ENCODE measurements at regions not wholly inside any gene's neighbourhood (a gene's known extent, or its start where the extent isn't known, plus 50 kb on each side); places are given as distances from the start of the nearest gene placed in this dataset.

DNA sequence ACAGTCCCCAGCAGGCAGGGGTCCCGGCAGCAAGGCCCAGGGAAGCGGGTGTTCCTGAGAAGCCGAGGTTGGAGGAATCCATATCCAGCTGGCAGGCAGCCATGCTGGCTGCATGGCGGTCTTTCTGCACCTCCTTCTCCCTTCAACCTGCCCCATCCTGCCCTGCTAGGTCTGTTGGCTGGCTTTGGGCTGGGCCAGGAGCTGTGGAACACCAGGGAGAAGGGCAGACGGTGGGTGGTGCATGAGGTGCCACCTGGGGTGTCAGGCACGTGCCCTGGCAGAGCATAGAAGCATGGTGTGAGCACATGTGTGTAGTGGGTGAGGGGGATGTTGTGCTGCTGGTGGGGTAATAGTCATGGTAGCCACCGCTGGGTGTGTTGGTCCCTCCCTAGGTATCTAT lies 150.1 kb downstream of the PJA1 start:
- H3K27ac Mint-ChIP-seq: no peak overlapping the region
- H3K9me3 Mint-ChIP-seq: peaks cover 3% of the 10 kb centered on the region
- no peak overlapping the region for H3K4me3 Mint-ChIP-seq
- no peak for DNase-seq (ENCODE audit: low spot score in 2 of 2)
- H3K36me3 Mint-ChIP-seq: no peaks in the 10 kb centered on the region
- H3K4me1 Mint-ChIP-seq: no peaks in the 10 kb centered on the region
- no peak for ATAC-seq

DNA sequence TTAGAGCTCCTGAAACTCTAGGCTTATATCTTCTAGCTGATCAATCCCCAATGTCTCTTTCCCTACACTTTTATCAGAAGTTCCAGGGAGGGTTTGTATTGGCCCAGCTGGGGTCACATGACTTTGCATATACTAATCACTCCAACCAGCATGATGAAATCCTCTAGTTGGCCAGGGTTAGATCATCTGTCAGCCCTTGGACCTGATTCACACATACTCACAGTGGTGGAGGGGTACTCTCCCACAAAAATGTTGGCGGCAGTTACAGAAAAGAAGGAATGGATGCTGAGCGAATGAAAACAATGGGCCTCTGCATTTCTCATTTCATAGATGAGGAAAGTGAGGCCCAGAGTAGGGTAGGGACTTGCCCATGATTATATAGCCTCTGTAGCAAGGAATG lies 151.1 kb downstream of the PJA1 start:
- Mint-ChIP-seq H3K36me3 (no peaks in the 10 kb centered on the region), H3K4me3 (no peak overlapping the region), H3K4me1 (no peaks in the 10 kb centered on the region), H3K9me3 (peaks cover 3% of the 10 kb centered on the region), H3K27ac (no peak overlapping the region)
- no peak for ATAC-seq
- no peak for DNase-seq (ENCODE audit: low spot score in 2 of 2)

DNA sequence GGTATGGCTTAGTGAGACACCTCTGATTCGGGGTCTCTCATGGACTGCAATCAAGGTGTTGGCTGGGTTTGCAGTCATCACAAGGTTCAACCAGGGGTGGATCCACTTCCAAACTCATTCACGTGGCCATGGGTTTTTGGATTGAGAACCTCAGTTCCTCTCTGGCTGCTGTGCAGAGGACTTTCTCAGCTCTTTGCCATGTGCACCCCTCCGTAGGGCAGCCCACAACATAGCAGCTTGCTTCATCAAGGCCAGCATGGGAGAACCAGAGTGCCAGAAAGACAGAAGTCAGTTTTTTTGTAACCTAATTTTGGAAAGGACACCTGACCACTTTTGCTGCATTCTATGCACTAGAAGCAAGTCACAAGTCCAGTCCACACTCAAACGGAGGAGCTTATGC lies 154.9 kb downstream of the PJA1 start:
- no peak for DNase-seq (ENCODE audit: low spot score in 2 of 2)
- H3K9me3 Mint-ChIP-seq: peaks cover 3% of the 10 kb centered on the region
- no peak overlapping the region for H3K4me3 Mint-ChIP-seq
- no peaks in the 10 kb centered on the region for H3K36me3 Mint-ChIP-seq
- no peak overlapping the region for H3K27ac Mint-ChIP-seq
- H3K4me1 Mint-ChIP-seq: no peaks in the 10 kb centered on the region
- no peak for ATAC-seq

DNA sequence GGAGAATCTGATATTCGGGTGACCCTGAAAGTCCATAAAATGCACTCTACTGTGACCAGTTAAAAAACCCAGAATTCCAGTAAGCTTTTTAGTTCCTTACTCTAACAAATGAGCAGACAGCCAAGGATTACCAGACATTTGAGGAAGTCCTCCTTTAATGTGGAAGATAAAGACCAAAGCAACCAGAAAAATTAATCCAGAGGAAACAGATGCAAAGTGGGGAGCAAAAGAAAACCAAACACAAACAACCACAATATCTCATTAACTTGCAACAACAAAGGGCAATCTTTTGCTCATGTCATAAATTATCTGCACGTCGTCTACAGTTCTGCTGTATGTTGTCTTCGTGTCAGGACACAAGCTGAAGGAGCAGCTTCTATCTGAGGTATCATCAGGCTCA lies 164.4 kb downstream of the PJA1 start:
- no peak overlapping the region for H3K4me3 Mint-ChIP-seq
- ATAC-seq (no peak), DNase-seq (ENCODE audit: low spot score in 2 of 2) (no peak)
- H3K36me3 Mint-ChIP-seq: no peaks in the 10 kb centered on the region
- H3K4me1 Mint-ChIP-seq: no peaks in the 10 kb centered on the region
- H3K9me3 Mint-ChIP-seq: no peaks in the 10 kb centered on the region
- no peak overlapping the region for H3K27ac Mint-ChIP-seq

DNA sequence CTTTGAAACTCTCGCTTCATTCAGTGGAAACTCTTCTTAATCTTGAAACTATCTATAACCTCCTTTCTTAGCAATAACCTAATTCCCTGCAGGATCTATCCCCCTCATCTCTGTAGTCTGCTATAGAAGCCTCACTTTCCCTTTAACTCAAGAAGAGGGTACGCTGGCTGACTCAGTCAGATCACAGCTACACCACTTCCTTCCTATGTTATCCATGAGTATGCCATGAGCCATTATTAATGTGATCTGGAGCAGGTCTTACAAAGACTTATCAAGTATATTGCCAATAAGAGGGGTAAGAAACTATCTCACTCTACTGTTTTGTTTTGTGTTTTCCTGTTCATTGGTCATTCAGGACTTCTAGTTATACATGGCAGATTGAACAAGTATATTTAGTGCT lies 165.3 kb downstream of the PJA1 start:
- H3K9me3 Mint-ChIP-seq: no peaks in the 10 kb centered on the region
- no peak overlapping the region for H3K27ac Mint-ChIP-seq
- ATAC-seq (no peak), DNase-seq (ENCODE audit: low spot score in 2 of 2) (no peak)
- no peak overlapping the region for H3K4me3 Mint-ChIP-seq
- H3K4me1 Mint-ChIP-seq: no peaks in the 10 kb centered on the region
- H3K36me3 Mint-ChIP-seq: no peaks in the 10 kb centered on the region

DNA sequence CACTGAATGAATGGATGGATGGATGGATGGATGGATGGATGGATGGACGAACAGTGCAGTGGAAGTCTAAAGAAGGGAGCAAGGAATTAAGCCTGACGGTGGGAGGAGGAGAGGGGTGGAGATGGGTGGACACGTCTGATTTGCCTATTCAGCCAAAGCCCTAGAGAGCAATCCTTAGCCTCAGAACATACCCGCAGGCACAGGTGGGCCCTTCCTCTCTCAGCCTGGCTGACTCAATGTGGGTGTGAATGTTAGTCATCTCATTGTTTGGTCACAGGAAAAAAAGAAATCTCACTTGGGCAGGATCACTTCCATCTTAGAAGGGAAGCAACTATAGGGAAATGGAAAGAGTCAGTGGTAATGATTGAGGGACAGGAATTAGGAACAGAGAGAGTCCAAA lies 165.9 kb downstream of the PJA1 start:
- no peaks in the 10 kb centered on the region for H3K36me3 Mint-ChIP-seq
- no peak overlapping the region for H3K27ac Mint-ChIP-seq
- no peak for DNase-seq (ENCODE audit: low spot score in 2 of 2)
- H3K4me3 Mint-ChIP-seq: no peak overlapping the region
- no peak for ATAC-seq
- H3K4me1 Mint-ChIP-seq: no peaks in the 10 kb centered on the region
- no peaks in the 10 kb centered on the region for H3K9me3 Mint-ChIP-seq

DNA sequence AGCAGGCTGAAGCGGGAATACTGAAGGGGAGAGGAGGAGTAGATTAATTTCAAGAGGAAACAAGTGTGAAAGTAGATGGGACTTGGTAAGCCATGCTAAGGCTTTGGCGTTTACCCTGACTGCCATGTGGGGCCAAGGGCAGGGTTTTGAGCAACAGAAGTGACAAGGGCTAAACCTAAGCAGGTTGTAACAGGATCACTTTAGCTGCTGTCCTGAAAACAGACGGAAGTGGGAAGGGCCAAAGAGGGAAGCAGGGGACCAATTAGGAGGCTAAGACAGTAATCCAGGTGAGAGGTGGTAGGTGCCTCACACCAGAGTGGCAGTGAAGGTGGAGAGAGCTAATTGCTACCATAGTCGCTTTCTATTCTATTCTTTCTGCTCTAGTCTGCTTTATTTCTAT lies 166.5 kb downstream of the PJA1 start:
- H3K4me1 Mint-ChIP-seq: no peaks in the 10 kb centered on the region
- DNase-seq (ENCODE audit: low spot score in 2 of 2) (no peak), ATAC-seq (no peak)
- H3K9me3 Mint-ChIP-seq: no peaks in the 10 kb centered on the region
- no peak overlapping the region for H3K4me3 Mint-ChIP-seq
- no peaks in the 10 kb centered on the region for H3K36me3 Mint-ChIP-seq
- no peak overlapping the region for H3K27ac Mint-ChIP-seq

DNA sequence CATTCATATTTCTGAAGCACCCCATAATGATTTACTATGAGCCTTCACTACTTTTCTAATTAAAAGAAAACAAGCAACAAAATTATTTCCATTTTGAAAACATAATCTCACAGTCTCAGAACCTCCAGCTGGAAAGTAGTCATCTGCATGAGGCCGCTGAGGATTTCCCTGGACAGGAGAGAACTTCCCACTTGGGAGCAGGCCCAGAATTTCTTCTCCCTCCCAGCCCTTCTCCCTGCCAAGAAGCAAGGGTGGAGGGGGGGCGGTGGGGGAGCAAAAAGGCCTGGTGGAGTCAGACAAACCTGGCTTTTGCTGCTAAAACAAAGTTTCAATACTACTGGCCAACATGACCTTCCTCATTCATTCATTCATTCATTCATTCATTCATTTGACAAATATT lies 167.3 kb downstream of the PJA1 start:
- Mint-ChIP-seq H3K9me3 (no peaks in the 10 kb centered on the region), H3K4me3 (no peak overlapping the region), H3K4me1 (no peaks in the 10 kb centered on the region), H3K27ac (no peak overlapping the region), H3K36me3 (no peaks in the 10 kb centered on the region)
- DNase-seq (ENCODE audit: low spot score in 2 of 2) (no peak), ATAC-seq (no peak)

DNA sequence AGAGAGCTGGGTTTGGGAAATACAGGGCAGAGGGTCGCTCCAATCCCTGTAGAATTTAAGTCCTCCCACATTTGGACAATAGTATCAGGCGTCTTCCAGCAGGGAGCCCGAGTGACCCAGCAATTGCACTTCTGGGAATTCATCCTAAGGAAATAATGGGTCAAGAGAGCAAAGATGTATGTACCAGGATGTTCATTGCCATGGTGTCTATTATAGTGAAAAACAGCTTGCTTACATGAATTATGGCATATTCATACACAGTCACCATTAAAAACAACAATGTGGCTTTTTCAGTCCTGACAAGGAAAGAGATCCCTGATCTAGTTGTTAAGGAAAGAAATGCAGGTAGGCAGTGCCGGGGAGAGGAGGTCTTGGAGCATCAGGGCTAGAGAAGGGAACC lies 167.7 kb downstream of the PJA1 start:
- no peaks in the 10 kb centered on the region for H3K9me3 Mint-ChIP-seq
- no peak overlapping the region for H3K4me3 Mint-ChIP-seq
- no peak for DNase-seq (ENCODE audit: low spot score in 2 of 2)
- no peak for ATAC-seq
- no peak overlapping the region for H3K27ac Mint-ChIP-seq
- no peaks in the 10 kb centered on the region for H3K4me1 Mint-ChIP-seq
- H3K36me3 Mint-ChIP-seq: no peaks in the 10 kb centered on the region

DNA sequence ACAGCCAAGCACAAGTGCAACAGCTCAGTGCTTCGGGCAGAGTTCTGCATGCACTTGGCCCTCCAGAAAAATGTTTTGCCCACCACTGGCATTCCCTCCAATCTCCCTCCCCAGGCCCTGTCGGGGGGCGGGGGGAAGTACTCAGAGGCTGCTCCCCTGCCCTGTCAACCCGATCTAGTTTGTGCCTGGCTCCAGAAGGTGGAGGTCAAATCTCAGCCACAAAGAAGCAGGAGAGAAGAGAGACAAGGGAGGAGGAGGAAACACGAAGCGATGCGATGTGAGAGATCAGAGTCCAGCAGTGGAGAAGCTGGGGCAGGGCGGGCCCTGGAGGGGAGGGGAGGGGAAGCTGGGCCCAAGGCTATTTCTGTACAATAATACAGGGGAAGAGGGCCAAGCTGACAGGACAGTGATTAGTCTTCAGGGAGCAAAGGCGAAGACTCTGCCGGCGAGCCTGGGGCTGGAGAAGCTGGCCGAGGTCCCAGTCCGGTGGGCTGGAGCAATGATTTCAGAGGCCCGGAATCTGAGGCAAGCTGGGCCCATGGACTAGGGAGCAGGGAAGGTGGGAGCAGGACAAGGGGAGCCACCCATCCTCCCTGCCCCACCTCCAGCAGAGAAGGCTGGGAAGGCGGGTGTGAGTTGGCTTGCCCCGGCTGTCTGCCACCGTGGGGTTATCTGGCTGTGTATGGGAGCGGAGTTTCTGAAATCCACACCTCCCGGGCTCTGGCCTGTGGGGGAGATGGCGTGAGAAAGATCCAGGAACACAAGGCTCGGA lies 167.1 kb downstream of the EFNB1 start:
- no peak for DNase-seq (ENCODE audit: low spot score in 2 of 2)
- no peak for ATAC-seq
- Mint-ChIP-seq H3K4me1 (no peaks in the 10 kb centered on the region), H3K9me3 (no peaks in the 10 kb centered on the region), H3K27ac (no peak overlapping the region), H3K4me3 (no peak overlapping the region), H3K36me3 (no peaks in the 10 kb centered on the region)

DNA sequence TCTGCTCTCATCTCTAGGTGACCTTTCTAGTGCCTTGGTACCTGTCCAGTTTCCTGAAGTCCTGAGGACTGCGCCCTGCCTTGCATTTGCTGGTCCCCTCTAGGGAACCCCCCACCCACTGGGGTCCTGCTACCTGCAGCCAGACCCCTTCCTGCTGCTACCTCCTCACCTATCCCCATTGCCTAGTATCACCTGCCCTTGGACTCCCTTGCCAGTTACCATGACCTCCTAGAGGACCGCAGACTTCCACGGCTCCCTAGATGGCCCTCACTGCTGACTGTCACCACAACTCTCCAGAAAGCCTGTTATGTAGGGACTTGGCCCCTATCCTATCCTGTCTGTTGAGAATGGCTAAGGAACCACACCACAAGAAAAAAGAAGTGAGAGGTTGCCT lies 166.6 kb downstream of the EFNB1 start:
- H3K27ac Mint-ChIP-seq: no peak overlapping the region
- no peaks in the 10 kb centered on the region for H3K9me3 Mint-ChIP-seq
- no peaks in the 10 kb centered on the region for H3K36me3 Mint-ChIP-seq
- H3K4me1 Mint-ChIP-seq: no peaks in the 10 kb centered on the region
- H3K4me3 Mint-ChIP-seq: no peak overlapping the region
- ATAC-seq (no peak), DNase-seq (ENCODE audit: low spot score in 2 of 2) (no peak)

DNA sequence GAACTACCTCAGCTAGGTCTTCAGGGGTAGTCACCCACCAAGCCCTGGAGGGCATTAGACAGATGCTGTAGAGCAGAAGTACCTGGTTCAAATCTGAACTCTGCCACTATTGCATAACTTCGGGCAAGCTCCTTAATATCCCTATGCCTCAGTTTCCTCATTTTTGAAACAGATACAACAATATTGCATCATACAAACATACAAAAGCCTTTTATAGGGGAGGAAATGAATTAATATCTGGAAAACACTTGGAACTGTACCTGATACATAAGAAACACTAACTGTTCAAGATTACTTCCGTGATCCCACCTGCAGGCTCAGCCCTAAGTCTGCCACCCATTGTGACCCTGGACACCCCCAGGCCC lies 166.1 kb downstream of the EFNB1 start:
- DNase-seq (ENCODE audit: low spot score in 2 of 2): no peak
- no peak overlapping the region for H3K4me3 Mint-ChIP-seq
- ATAC-seq: no peak
- H3K36me3 Mint-ChIP-seq: no peaks in the 10 kb centered on the region
- no peaks in the 10 kb centered on the region for H3K9me3 Mint-ChIP-seq
- no peaks in the 10 kb centered on the region for H3K4me1 Mint-ChIP-seq
- H3K27ac Mint-ChIP-seq: no peak overlapping the region

DNA sequence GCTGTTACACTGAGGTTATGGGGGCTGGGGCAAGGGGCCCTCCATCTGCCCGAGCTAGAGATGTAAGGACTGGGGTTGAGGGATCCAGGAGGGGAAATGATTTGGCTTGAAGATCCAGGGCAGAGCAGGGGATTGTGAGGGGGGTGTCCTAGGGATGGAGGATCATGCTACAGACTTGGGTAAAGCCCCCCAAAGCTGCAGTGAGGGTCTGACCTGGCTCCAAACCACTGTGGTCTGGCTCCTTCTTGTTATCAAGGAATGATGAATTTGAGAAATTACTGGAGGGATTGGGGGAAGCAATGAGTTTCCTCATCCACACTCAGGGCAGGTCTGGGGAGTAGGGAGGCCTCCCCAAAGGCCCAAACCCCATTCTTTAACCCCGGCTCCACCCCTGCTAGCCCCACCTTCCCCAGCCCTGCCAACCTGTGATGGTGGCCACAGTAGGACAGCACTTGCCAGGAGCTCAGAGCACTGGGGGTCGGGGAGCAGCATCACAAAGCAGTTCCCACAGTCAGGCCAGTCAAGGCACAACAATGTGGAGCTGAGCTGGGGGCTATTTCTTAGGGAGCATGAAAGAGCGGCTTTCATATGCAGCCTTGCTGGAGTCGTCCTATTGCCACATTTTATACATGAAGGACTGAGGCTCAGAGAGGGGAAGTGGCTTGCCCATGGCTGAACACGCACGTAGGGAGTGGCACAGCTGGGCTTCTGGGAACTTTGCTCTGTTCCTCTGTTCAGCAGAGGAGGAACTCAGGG lies 165.5 kb downstream of the EFNB1 start:
- DNase-seq (ENCODE audit: low spot score in 2 of 2) (no peak), ATAC-seq (no peak)
- Mint-ChIP-seq H3K9me3 (no peaks in the 10 kb centered on the region), H3K36me3 (no peaks in the 10 kb centered on the region), H3K27ac (no peak overlapping the region), H3K4me3 (no peak overlapping the region), H3K4me1 (no peaks in the 10 kb centered on the region)

DNA sequence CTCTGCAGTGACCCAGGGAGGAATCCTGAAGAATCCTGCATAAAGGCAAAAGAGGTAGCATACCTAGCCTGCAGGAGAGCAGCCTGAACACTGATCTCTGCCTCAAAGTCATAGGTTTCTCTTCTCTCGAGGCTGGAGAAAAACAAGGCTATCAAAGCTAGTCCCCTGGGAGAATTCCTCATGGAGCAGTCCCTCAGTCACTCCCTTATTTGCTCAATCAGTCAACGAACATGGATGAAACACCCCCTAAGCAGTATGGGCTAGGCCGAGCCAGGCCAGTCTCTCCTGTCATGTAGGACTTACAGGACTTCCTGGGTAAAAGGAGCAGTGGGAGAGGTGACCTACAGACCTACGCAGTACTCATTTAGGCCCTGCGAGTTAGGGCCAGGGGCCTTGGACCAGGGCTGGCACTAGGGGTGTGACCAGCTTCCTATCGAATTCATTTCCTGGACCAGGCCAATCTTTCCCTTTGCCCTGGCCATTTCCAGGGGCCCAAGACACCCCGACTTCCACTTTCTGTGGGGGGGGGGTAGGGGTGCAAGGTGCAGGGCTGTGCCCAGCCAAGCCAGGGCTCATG lies 164.1 kb downstream of the EFNB1 start:
- Mint-ChIP-seq H3K4me3 (no peak overlapping the region), H3K27ac (no peak overlapping the region), H3K36me3 (no peaks in the 10 kb centered on the region), H3K9me3 (no peaks in the 10 kb centered on the region), H3K4me1 (no peaks in the 10 kb centered on the region)
- ATAC-seq (no peak), DNase-seq (ENCODE audit: low spot score in 2 of 2) (no peak)

DNA sequence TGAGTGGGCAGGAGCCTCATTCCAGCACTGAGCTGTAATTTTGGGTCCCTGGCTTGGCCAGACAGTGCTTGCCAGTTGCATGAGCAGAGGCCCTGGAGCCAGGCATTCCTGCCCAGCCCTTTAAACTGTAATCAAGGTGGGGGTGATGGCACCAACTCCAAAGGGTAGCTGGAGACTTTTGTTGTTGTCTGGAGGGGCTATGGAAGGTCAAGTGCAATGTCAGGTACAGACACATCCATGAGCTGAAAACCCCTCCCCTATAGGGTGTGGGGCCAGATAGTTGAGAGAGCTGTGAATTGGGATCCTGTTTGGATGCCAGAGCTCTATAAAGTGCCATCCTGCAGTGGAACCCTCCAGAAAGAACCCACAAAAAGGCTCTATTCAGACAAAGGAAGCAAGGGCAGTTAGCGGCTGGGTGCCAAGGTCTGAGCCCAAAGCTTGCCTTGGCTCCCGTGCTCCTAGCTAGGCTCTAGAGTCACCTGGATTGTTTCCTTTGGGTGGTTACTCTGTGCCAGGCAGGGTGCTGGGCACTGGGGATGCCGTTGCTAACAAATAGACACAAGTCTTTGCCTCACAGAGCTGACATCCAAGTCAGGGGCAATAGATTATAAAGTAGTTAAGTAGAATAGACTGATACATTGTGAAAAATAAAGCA lies 163.0 kb downstream of the EFNB1 start:
- Mint-ChIP-seq H3K36me3 (no peaks in the 10 kb centered on the region), H3K4me3 (no peak overlapping the region), H3K4me1 (no peaks in the 10 kb centered on the region), H3K27ac (no peak overlapping the region), H3K9me3 (no peaks in the 10 kb centered on the region)
- DNase-seq (ENCODE audit: low spot score in 2 of 2) (no peak), ATAC-seq (no peak)

DNA sequence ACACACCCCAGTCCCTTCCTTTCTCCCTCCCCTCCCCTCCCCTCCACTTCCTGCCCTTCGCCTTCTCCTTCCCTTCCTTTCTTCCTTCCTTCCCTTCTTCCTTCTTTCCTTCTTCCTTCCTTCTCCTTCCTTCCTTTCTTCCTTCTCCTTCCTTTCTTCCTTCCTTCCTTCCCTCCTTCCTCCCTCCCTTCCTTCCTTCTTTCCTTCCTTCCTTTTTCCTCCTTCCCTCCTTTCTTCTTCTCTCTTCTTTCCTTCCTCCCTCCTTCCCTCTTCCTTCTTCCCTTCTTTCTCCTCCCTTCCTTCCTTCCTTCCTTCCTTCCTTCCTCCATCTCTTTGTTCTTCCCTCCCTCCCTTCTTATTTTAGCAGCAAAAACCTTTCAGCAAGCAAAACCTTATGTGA lies 162.1 kb downstream of the EFNB1 start:
- Mint-ChIP-seq H3K9me3 (no peaks in the 10 kb centered on the region), H3K36me3 (no peaks in the 10 kb centered on the region), H3K4me1 (no peaks in the 10 kb centered on the region), H3K4me3 (no peak overlapping the region), H3K27ac (no peak overlapping the region)
- DNase-seq (ENCODE audit: low spot score in 2 of 2) (no peak), ATAC-seq (no peak)
